Smooth muscle cell (in vitro differentiated cells): ENCODE measurements at regions not wholly inside any gene's neighbourhood (a gene's known extent, or its start where the extent isn't known, plus 50 kb on each side); places are given as distances from the start of the nearest gene placed in this dataset.

Experiments
- DNase-seq: peaks from one replicate; lab custom pipeline; 2025; ENCODE audit not compliant: unreplicated experiment; lab: John Stamatoyannopoulos, UW
- H2AFZ ChIP-seq: fragments of 200-600 bp; sonication (generic); 2 replicates; pipeline ENCODE4 v1.6.0; 2016; ENCODE audit warnings: antibody characterized with exemption, low read depth, mild to moderate bottlenecking
- H3F3A ChIP-seq: fragments of 200-600 bp; sonication (generic); 2 replicates; pipeline ENCODE4 v1.6.0; 2017; ENCODE audit warnings: antibody characterized with exemption, low read depth
- H3K27ac ChIP-seq: fragments of 200-600 bp; sonication (generic); 2 replicates; pipeline ENCODE4 v1.5.1; 2016; ENCODE audit warnings: low read depth, mild to moderate bottlenecking
- H3K27me3 ChIP-seq: fragments of 200-600 bp; sonication (generic); 2 replicates; pipeline ENCODE4 v1.6.1; 2016; ENCODE audit warnings: low read depth, mild to moderate bottlenecking
- H3K36me3 ChIP-seq: fragments of 200-600 bp; sonication (generic); 2 replicates; pipeline ENCODE4 v1.5.1; 2016; ENCODE audit warnings: low read depth
- H3K4me1 ChIP-seq: fragments of 200-600 bp; sonication (generic); 2 replicates; pipeline ENCODE4 v1.5.1; 2016; ENCODE audit warnings: low read depth
- H3K4me2 ChIP-seq: fragments of 200-600 bp; sonication (generic); 2 replicates; pipeline ENCODE4 v1.6.0; 2016; ENCODE audit warnings: mild to moderate bottlenecking
- H3K4me3 ChIP-seq: fragments of 200-600 bp; sonication (generic); 2 replicates; pipeline ENCODE4 v1.5.1; 2016; ENCODE audit warnings: mild to moderate bottlenecking
- H3K79me2 ChIP-seq: fragments of 200-600 bp; sonication (generic); 2 replicates; pipeline ENCODE4 v1.6.0; 2016; ENCODE audit warnings: low read depth, mild to moderate bottlenecking
- H3K9ac ChIP-seq: fragments of 200-600 bp; sonication (generic); 2 replicates; pipeline ENCODE4 v1.6.0; 2016; ENCODE audit warnings: low read depth
- H3K9me3 ChIP-seq: fragments of 200-600 bp; sonication (generic); replicated peaks from 2 replicates; pipeline ENCODE4 v1.5.1; 2016; ENCODE audit warnings: low read depth
- H4K20me1 ChIP-seq: fragments of 200-600 bp; sonication (generic); 2 replicates; pipeline ENCODE4 v1.6.0; 2016; ENCODE audit warnings: low read depth
- CTCF ChIP-seq: fragments of 200-600 bp; sonication (generic); IDR thresholded peaks from 2 replicates; pipeline ENCODE4 v1.5.1; 2017; ENCODE audit warnings: borderline replicate concordance, mild to moderate bottlenecking, antibody characterized with exemption; ENCODE audit not compliant: insufficient read depth, poor library complexity, severe bottlenecking
- WGBS: methylation state at CpG from one replicate; pipeline ENCODE4 v1.1.7; 2016; ENCODE audit warnings: low lambda C conversion rate; 5-methylcytosine and 5-hydroxymethylcytosine counted together

GRCh38 chr13:40148101-40148500 lies 492.6 kb downstream of the COG6 start:
- Histone ChIP-seq H2AFZ (no peak overlapping the region), H4K20me1 (no peaks in the 10 kb centered on the region), H3K4me3 (no peak overlapping the region), H3K36me3 (no peaks in the 10 kb centered on the region), H3K4me1 (peaks cover 12% of the 10 kb centered on the region), H3K4me2 (no peak overlapping the region), H3K9me3 (no peaks in the 10 kb centered on the region), H3K27me3 (no peaks in the 10 kb centered on the region), H3K79me2 (no peaks in the 10 kb centered on the region), H3F3A (peaks cover 4% of the 10 kb centered on the region), H3K27ac (no peak overlapping the region), H3K9ac (no peak overlapping the region)
- TF ChIP-seq CTCF: no peak
- DNase-seq: no peak
- 92% methylated on average over 4 of the region's 4 CpGs for WGBS

GRCh38 chr13:40148742-40149141 lies 493.3 kb downstream of the COG6 start:
- no peak for TF ChIP-seq CTCF
- WGBS: 96% methylated on average over 1 of the region's 1 CpG
- peak overlapping the region; percentile 75 for H3K4me2 ChIP-seq
- no peak overlapping the region for H3K9ac ChIP-seq
- no peak for DNase-seq
- no peak overlapping the region for H2AFZ ChIP-seq
- H4K20me1 ChIP-seq: no peaks in the 10 kb centered on the region
- H3K36me3 ChIP-seq: no peaks in the 10 kb centered on the region
- H3K27me3 ChIP-seq: no peaks in the 10 kb centered on the region
- no peaks in the 10 kb centered on the region for H3K9me3 ChIP-seq
- H3K79me2 ChIP-seq: no peaks in the 10 kb centered on the region
- peaks cover 4% of the 10 kb centered on the region for H3F3A ChIP-seq
- H3K4me3 ChIP-seq: no peak overlapping the region
- peaks cover 12% of the 10 kb centered on the region for H3K4me1 ChIP-seq
- H3K27ac ChIP-seq: no peak overlapping the region

- Histone ChIP-seq H2AFZ (no peak overlapping the region), H3K4me1 (peaks cover 13% of the 10 kb centered on the region), H3F3A (peaks cover 4% of the 10 kb centered on the region), H3K27ac (peak overlapping the region; percentile 65), H3K27me3 (no peaks in the 10 kb centered on the region), H3K79me2 (no peaks in the 10 kb centered on the region), H3K9ac (no peak overlapping the region), H4K20me1 (no peaks in the 10 kb centered on the region), H3K4me2 (peak overlapping the region; percentile 75), H3K36me3 (no peaks in the 10 kb centered on the region), H3K9me3 (no peaks in the 10 kb centered on the region), H3K4me3 (no peak overlapping the region)
- DNase-seq: no peak
- 59% methylated on average over 6 of the region's 6 CpGs for WGBS
- TF ChIP-seq CTCF: no peak
Measured at GRCh38 chr13:40149611-40150274, 494.3 kb downstream of the COG6 start.

GRCh38 chr13:40151673-40152072 lies 496.2 kb downstream of the COG6 start:
- no peak overlapping the region for H2AFZ ChIP-seq
- DNase-seq: no peak
- no peak overlapping the region for H3K9ac ChIP-seq
- no peak overlapping the region for H3K4me2 ChIP-seq
- H4K20me1 ChIP-seq: no peaks in the 10 kb centered on the region
- H3K9me3 ChIP-seq: no peaks in the 10 kb centered on the region
- TF ChIP-seq CTCF: no peak
- H3K27me3 ChIP-seq: no peaks in the 10 kb centered on the region
- H3K79me2 ChIP-seq: no peaks in the 10 kb centered on the region
- H3K4me1 ChIP-seq: peaks cover 30% of the 10 kb centered on the region
- peaks cover 4% of the 10 kb centered on the region for H3F3A ChIP-seq
- WGBS: 80% methylated on average over 2 of the region's 2 CpGs
- no peaks in the 10 kb centered on the region for H3K36me3 ChIP-seq
- H3K4me3 ChIP-seq: no peak overlapping the region
- H3K27ac ChIP-seq: no peak overlapping the region
